GM21619 (cell line): ENCODE measurements at regions not wholly inside any gene's neighbourhood (a gene's known extent, or its start where the extent isn't known, plus 50 kb on each side); places are given as distances from the start of the nearest gene placed in this dataset.

Source experiments
- ATAC-seq: cut with Tn5 transposase; IDR thresholded peaks from one replicate; pipeline ENCODE4 v1.9.1; 2021; ENCODE audit not compliant: unreplicated experiment

DNA sequence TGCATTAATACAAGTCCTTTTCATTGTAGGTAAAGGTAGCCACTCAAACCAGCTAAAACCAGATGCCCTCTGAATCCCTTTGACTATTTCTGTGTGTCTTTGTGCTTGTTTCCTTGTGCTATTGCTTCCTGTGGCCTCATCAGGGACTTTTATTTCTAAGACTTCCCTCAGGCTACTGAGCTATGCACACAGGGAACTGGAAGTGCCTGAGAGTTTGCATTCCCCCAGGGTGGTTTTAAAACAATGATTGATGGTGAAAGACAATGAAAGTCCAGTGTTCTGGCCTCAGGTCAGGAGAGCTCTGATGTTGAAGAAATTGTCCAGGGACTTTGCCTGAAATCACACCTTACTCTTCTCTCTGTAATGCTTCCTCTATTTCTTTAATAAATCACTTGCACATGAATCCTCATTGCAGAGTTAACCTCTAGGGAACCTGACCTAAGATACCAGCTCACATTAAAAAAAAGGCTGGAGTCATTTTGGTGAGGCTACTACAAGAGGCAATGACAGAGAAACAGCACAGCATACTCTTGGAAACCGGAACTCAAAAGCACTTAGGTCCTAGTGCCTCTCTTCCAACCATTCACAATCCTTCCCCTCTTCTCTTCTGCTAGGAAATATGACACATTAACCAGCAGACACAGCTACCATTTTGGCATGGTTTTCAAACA, 158.1 kb upstream of the NREP start:
- no peak for ATAC-seq

DNA sequence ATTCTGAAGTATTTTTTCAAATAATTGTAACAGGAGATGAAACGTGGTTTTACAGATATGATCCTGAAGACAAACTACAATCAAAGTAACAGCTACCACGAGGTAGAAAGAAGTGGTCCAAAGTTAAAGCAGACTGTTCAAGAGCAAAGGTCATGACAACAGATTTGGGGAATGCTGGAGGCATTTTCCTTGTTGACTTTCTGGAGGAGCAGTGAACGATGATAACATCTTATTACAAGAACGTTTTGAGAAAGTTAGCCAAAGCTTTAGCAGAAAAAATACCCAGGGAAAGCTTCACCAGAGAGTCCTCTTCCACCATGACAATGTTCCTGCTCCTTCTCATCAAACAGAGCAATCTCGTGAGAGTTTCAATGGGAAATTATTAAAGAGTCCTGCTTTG, 145.4 kb upstream of the NREP start:
- ATAC-seq = no peak

DNA sequence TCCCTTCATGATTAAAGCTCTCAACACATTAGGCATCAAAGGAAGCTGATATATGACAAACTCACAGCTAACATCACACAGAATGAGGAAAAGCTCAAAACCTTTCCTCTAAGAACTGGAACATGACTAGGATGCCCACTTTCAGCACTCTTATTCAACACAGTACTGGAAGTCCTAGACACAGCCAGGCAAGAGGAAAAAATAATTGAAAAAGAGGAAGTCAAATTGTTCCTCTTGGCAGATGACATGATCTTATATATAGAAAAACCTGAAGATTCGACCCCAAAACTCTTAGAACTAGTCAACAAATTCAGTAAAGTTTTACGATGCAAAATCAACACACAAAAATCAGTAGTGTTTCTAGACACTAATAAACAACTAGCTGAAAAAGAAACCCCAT, 144.3 kb upstream of the NREP start:
- no peak for ATAC-seq

DNA sequence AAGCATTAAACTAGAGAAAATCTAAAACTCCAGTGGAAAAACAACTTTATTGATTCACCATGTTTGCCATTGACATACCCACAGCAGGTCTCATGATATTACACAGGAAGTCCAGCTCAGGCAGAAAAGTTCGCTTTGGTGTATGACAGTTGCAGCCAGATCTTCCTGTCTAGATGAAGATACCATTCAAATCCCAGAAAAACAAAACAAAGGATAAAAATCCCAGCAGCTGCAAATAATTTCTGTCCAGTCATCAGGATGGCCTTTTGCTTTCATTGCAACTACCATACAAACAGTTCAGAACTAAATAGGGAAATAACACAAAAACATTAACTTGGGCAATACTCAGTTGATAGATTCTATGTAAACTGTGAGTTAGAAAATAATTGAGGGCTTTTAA, 136.0 kb upstream of the NREP start:
- no peak for ATAC-seq

DNA sequence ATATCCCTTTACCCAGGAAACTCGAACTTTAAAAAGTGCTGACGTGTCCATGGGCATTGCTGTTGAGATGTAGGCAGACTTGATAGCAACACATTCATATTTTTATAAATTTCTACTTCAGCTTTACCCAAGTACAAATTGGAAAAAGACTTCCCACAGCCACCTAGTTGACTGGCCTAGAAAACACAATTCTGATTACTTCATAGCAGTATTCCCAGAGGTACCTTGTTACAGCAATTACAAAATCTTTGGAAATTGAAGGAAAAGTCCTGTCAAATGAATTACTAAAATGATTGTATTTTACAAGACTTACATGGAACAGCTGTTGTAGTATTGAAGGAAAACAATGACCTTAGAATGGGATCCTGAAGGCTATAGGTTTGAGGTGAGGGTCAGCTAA, 130.7 kb upstream of the NREP start:
- ATAC-seq = no peak

DNA sequence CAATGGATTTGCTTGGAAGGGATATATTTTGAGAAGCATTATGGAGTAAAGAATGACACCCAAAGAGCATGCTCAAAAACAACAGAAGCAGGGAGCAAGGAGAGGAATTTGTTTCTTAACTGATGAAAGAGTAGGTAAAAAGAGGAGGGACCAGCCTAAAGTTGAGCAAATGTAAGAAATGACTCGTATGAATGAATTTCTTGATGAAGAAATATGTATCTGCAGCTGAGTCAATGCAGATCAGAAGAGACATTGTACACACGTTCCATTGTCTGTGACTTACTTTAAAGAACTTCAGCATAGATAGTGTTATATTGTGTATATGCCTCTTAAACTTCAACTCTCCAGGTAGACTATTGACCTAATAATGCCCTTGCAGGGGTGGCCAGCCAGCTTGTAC, 112.7 kb upstream of the NREP start:
- no peak for ATAC-seq

DNA sequence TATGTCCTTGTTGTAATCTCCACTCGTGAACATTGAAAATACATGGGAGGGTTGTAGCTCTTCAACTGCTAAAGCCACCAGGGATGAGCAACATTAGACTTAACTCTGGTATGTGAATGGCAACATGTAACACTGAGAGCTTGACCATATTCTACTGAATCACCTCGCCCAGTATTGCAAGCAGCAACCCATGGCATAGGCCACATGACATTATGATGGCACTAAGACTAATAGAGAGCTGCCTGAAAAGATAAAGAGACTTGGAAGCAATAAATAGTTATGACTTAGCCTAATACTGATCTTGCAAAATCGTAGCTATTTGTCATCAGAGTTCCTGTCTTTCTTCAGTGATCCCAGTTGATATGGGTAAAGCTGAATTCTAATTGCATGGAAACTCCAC, 108.4 kb upstream of the NREP start:
- ATAC-seq = no peak

DNA sequence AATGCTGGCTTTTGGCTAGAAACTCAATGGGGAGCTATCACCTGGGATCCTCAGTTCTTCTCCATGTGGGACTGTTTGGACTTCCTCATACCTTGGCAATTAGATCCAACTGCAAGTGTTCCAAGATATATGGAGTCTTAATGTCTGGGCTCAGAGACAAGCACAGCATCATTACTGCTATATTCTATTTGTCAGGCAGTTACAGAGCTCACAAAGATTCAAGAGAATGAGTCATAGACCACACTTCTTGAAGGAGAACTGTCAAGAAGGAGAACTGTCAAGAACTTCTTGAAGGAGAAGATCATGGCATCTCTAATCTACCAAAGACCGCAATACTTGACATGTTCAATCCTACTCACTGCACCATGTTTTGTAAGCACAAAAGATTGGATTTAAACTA, 106.8 kb upstream of the NREP start:
- ATAC-seq = no peak

DNA sequence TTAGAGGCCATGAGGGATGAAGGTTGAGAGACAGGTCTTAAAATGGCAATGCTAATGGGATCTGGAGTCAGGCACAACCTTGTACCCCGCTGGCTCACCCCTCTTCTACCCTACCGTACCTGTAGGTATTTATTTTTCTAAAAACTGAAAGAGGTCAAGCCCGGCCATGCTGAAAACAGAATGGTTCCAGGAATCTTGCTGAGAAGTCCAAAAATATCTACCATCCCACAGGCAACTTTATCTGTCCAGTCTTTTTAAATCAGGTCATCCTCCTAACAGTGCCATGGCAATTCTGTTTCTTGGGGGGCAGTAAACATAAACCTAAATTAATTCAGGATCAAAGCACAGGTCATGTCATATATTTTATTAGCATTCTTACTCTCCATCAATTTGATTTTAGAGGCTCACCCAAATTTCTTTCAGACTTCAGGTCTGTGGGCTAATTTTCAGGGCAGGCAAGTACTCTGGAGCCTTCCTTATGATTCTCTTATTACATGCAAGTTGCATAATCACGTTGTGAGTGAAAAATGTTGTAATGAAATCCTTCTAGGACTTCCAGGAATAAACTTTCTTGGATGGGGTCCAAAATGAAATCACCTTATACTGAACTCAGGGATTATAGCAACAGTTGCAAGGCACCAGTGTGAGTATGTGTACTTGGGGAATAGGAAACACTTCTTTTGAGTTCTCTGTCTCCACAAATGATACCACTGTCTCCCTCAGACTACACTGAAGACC, 102.7 kb upstream of the NREP start:
- ATAC-seq = no peak

DNA sequence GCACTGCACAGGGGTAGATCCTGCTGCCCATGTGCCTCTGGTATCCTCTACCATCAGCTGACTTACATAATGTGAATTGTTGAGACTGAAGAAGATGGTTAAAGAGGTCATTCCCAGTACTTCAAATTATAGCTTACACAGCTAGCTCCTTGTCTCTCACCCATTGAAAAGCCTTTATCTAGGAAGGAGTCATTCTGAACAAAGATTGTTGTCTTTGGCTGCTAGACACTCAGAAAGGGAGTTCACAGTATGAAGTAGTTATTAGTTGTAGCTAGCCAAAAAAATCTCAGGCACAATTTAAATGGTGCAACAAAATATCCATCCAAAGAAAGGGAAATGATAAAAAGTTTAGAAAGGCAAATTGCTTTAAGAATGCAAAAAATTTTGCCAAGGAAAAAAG, 102.0 kb upstream of the NREP start:
- ATAC-seq = no peak

DNA sequence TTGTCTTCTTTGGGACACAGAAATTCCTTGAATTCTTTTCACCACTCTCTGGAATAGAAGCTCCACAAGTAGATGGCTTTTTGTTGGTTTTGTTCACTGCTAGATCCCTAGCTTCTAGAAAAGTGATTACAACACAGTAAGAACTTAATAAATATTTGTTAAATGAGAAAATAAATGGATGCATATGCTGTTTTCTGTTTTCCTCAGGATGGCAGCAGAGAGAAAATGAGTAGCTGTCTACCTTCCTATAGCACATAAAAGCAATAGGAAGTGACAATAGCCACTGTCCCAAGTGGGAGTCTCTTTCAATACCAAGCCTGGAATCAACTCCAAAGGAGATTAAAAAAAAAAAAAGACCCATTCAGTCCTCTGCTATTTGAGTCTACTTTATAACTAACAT, 100.6 kb upstream of the NREP start:
- ATAC-seq = no peak

DNA sequence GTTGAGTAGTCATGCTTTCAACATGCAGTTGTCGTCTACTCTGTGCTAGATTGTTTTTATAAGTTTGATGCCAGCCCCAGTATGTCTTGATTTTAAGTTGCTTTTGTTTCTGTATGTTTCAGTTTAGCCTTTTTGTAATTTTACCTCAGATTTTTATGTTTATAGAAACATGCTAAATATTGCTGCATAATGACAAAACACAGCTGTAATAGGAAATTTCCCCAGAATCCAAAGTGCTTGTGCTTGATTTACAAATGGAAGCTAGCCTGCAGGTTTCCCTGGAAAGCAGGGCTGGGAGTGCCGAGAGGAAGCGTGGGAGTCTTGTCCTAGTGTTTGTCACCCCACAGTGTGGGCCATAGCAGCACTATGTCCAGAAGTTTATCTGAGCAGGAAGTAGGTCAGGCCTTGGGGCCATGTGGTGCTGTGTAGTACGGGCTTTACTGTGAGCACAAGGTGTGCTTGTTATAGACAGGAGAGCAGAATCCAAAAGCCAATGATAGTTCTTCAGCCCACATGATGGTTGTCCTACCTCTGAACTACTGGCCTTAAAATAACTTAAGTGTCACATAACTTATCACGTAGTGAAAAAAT, 100.0 kb upstream of the NREP start:
- no peak for ATAC-seq

DNA sequence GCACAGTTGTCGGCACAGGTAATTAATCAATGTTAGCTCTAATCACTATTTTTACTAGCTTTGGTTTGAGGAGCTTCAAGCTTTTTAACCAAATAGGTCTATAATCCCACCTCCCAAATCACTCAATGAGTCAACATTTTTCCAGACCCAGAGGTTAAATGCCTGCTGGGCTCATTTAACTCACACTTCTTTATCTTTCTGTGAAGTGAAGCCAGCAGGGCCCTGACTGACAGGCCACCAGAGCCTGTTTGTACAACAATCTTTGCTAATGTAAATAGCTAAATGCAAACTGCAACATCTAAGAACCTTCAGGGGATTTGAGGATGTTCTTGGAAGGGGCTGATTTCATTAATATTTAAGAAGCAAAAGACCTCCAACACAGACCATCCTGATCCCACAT, 98.4 kb upstream of the NREP start:
- ATAC-seq = no peak

DNA sequence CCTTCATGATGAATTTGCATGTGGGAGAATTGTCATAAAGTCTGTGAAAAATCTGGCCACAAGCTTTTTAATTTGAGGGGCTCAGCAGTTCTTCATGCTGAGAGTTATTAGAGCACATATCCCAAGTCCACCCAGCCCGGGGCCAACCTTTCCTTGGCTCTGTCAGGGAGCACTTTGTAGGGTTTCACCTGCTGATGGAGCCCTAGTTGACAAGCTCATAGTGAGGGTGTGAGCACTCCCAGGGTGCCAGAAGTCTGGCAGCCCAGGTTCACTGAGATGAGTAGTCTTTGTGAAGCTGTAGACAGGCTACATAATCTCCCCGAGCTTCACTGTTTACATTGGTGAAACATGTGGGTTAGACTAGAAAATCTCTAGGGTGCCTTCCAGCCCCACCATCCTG, 97.2 kb upstream of the NREP start:
- ATAC-seq = no peak

DNA sequence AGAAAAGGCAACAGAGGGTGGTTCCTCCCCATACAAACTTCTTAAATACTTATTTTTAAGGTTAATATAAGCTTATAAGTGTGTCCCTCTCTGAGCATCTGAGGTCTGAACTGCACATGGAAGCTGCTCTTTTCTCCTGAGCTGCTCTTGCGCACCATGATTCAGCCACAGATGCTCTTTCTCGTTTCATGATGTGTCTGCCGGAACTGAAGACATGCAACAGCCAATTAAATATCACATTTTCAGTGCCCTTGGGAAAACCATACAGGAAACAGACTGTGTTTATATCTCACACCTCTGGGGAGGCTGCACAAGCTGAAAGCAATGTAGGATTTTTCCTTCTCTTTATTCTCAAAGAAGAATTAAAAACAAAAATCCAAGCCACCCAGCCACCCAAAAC, 96.8 kb upstream of the NREP start:
- peak; percentile 80 for ATAC-seq

DNA sequence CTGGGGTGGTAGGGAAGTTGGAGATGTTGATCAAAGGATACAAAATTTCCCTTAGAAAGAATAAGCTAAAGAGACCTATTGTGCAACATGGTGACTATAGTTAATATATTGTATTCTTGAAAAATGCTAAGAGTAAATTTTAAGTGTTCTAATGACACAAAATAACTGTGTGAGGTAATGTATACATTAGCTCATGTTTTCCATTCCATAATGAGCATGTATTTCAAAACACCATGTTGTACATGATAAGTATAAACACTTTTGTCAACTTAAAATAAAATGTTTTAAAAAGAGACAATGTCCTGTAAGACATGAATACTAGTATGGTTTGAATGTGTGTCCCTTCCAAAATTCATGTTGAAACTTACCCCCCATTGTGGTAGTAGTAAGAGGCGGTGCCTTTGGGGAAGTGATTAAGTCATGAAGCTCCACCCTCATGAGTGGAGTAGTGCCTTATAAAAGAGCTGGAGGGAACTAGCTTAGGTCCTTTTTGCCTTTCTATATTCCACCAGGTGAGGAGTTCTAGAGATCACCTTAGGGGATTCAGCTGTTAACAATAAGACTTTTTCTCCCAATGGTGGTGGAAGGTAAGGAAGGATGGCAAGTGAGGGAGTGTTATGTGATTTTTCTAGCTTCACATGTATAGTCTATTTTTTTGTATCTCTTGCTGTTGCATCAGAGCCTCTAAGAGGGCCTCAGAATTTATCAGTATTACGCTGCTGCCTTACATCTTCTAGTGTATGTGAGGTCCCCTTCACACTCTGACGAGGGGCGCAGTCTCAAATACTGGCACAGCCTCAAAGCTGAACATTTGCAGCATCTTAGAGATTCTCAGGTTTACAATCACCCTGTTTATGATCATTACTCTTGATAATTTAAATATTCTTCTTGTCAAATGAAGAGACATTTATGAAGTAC, 94.9 kb upstream of the NREP start:
- no peak for ATAC-seq

DNA sequence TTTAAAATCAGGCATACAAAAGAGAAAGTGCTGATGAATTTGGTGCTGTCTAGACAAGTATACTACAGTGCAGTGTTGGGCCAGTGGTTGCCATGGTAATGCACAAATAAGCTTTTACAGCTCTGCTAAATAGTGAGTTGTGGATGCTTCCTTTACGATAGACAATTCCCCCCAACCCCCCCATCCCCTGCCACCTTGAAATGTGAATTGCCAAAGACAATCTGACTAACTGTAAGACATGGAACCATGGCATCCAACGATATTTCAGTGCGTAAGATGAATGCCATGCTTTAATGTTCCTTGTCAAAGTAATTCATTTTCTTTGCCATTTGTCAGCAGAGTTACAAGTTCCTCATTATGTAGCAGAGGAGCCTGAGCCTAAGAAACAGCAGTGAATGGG, 91.5 kb upstream of the NREP start:
- ATAC-seq = no peak

DNA sequence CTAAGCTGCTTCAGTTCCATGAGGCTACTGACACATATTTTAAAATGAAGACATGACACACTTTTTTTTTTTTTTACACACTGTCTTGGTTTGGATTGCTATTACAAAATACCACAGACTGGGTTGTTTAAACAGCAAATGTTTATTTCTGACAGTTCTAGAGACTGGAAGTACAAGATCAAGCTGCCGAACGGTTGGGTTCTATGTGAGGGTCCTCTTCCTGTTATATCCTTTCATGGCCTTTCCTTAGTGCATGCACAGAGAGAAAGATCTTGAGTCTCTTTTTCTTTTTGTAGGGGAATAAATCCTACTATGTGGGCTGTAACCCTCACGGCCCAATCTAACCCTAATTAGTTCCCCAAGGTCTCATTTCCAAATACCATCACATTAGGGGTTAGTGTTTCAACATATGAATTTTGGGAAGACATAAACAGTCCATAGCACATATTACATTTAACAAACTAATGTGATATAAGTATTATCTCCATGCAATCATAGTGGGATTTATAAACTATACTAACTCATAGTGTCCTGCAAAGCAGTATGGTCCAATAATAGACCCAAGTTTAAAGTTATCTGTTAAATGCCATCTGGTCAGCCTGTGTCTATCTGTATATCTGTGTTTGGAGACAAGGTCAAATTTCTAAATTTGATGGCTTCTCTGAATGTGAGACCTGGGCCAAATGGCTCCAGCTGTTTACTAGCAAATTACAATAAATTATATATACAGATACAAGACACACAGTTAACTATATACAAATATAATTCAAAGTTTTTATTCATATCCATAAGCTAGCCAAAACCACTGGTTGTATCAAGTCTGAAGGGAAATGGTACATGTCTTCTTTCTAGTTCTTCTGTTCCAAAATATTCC, 90.3 kb upstream of the NREP start:
- no peak for ATAC-seq

DNA sequence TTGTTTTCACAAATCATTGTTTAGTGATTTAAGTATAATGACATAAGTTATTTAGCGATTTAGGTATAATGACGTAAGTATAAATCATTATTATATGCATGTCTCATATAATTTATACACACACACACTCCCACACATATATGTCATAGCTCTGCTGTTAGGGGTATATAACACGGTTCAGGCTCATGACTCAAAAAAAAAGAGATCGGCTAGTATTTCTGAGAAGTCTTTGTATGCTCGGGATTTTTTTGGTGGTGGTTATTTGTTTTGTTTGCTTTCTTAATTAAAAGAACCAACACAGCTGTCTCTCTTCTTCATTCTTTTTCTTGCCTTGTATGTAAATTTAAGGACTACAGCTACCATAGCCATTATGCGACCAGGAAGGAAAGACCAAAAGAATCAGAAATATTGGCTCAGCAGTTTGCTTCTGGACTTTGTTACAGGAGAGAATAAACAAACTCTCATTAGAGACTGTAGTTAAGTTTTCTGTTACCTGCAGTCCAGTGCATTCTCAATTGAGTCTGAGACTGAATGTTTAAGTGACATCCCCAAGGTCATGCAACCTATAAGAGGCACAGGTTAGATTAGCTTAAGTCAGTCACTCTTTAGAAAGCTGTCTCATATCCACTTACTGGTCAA, 83.2 kb upstream of the NREP start:
- no peak for ATAC-seq

DNA sequence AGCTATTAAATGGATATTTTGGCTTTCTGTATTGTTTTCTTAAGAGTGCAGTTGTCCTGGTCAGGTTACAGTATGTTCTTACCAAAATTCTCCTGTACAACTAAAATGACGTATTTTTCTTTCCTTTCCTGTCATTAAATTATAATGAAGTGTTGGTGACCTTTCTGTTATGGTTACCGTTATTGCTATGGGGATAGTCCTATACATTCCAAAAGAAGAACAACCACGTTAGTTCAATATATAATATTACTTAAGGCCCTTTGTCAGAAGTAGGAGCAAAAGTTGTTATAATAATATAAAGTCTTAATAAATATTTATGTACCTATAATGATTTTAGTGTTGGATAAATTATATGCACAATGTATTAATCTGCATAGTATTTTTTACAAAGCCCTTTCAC, 82.4 kb upstream of the NREP start:
- no peak for ATAC-seq
